HUES48 (cell line): ENCODE measurements at regions not wholly inside any gene's neighbourhood (a gene's known extent, or its start where the extent isn't known, plus 50 kb on each side); places are given as distances from the start of the nearest gene placed in this dataset.

ENCODE experiments used
- H3K27ac ChIP-seq: one replicate; pipeline ENCODE4 v1.7.0; 2013; ENCODE audit warnings: low read depth, low read length, inconsistent platforms
- H3K27me3 ChIP-seq: 2 replicates; pipeline ENCODE4 v1.6.1; 2013; ENCODE audit warnings: mild to moderate bottlenecking, low read length; ENCODE audit not compliant: control insufficient read depth, insufficient read depth
- H3K36me3 ChIP-seq: 2 replicates; pipeline ENCODE4 v1.6.1; 2013; ENCODE audit warnings: low read length; ENCODE audit not compliant: control insufficient read depth, insufficient read depth
- H3K4me1 ChIP-seq: 2 replicates; pipeline ENCODE4 v1.6.1; 2013; ENCODE audit warnings: mild to moderate bottlenecking, low read length; ENCODE audit not compliant: control insufficient read depth, insufficient read depth
- H3K4me3 ChIP-seq: 2 replicates; pipeline ENCODE4 v1.5.1; 2013; ENCODE audit warnings: mild to moderate bottlenecking, low read depth, low read length
- H3K9ac ChIP-seq: 2 replicates; pipeline ENCODE4 v1.6.1; 2013; ENCODE audit warnings: mild to moderate bottlenecking, low read depth, low read length, moderate library complexity
- H3K9me3 ChIP-seq: 2 replicates; pipeline ENCODE4 v1.6.1; 2013; ENCODE audit warnings: low read length; ENCODE audit not compliant: control insufficient read depth, insufficient read depth

- Histone ChIP-seq H3K4me1 (no peaks in the 10 kb centered on the region), H3K9me3 (0 out of 2 replicates have a peak, but pooled peaks cover 10% of the 10 kb centered on the region), H3K4me3 (no peak overlapping the region), H3K27me3 (no peaks in the 10 kb centered on the region), H3K9ac (no peak overlapping the region), H3K36me3 (no peaks in the 10 kb centered on the region), H3K27ac (no peak overlapping the region)
Observed at GRCh38 chr5:155114655-155115054, 101.1 kb downstream of the KIF4B start.

GRCh38 chr5:155116456-155117251 lies 103.1 kb downstream of the KIF4B start:
- no peaks in the 10 kb centered on the region for H3K4me1 ChIP-seq
- no peaks in the 10 kb centered on the region for H3K36me3 ChIP-seq
- H3K4me3 ChIP-seq, result no peak overlapping the region
- H3K9ac ChIP-seq, result no peak overlapping the region
- H3K27me3 ChIP-seq, result no peaks in the 10 kb centered on the region
- H3K27ac ChIP-seq, result no peak overlapping the region
- H3K9me3 ChIP-seq, result 0 out of 2 replicates have a peak, but pooled peaks cover 10% of the 10 kb centered on the region

- Histone ChIP-seq H3K9me3 (no peaks in the 10 kb centered on the region), H3K9ac (no peak overlapping the region), H3K4me3 (no peak overlapping the region), H3K36me3 (no peaks in the 10 kb centered on the region), H3K27me3 (no peaks in the 10 kb centered on the region), H3K27ac (no peak overlapping the region), H3K4me1 (no peaks in the 10 kb centered on the region)
Observed at GRCh38 chr5:155125551-155126095, 112.1 kb downstream of the KIF4B start.

- H3K27ac ChIP-seq, result no peak overlapping the region
- H3K4me1 ChIP-seq, result no peaks in the 10 kb centered on the region
- H3K9ac ChIP-seq, result no peak overlapping the region
- H3K9me3 ChIP-seq, result no peaks in the 10 kb centered on the region
- H3K27me3 ChIP-seq, result no peaks in the 10 kb centered on the region
- no peaks in the 10 kb centered on the region for H3K36me3 ChIP-seq
- no peak overlapping the region for H3K4me3 ChIP-seq
Observed at GRCh38 chr5:155126573-155126972, 113.0 kb downstream of the KIF4B start.

DNA sequence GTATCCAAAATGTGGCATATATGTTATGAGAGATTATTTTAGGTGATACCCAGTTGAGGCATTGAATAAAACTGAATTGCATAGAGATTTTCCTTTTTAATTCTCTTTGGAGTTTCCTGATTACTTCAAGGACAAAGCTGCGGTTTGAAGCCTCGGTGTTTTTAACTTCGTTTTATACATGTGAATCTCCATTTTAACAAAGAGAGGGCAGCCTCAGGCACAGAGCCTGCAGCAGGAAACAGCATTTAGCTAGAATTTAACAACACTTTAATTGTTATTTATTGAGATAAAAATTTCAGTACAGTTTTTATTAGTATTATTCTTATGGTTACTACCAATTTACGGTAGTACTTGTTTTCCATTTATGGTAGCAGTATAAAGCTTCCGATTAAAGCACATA lies 114.0 kb downstream of the KIF4B start:
- H3K27ac ChIP-seq, result no peak overlapping the region
- H3K36me3 ChIP-seq, result no peaks in the 10 kb centered on the region
- no peaks in the 10 kb centered on the region for H3K27me3 ChIP-seq
- H3K4me3 ChIP-seq, result no peak overlapping the region
- no peak overlapping the region for H3K9ac ChIP-seq
- no peaks in the 10 kb centered on the region for H3K4me1 ChIP-seq
- H3K9me3 ChIP-seq, result no peaks in the 10 kb centered on the region

GRCh38 chr5:155128786-155129512 lies 115.4 kb downstream of the KIF4B start:
- no peak overlapping the region for H3K4me3 ChIP-seq
- no peaks in the 10 kb centered on the region for H3K27me3 ChIP-seq
- no peak overlapping the region for H3K9ac ChIP-seq
- no peaks in the 10 kb centered on the region for H3K4me1 ChIP-seq
- no peaks in the 10 kb centered on the region for H3K9me3 ChIP-seq
- H3K27ac ChIP-seq, result no peak overlapping the region
- no peaks in the 10 kb centered on the region for H3K36me3 ChIP-seq

- Histone ChIP-seq H3K27me3 (no peaks in the 10 kb centered on the region), H3K9me3 (no peaks in the 10 kb centered on the region), H3K9ac (no peak overlapping the region), H3K27ac (no peak overlapping the region), H3K4me1 (no peaks in the 10 kb centered on the region), H3K36me3 (no peaks in the 10 kb centered on the region), H3K4me3 (no peak overlapping the region)
Observed at GRCh38 chr5:155129513-155129880, 115.9 kb downstream of the KIF4B start.

GRCh38 chr5:155134130-155134529 lies 120.6 kb downstream of the KIF4B start:
- 0 out of 2 replicates have a peak, but pooled peaks cover 3% of the 10 kb centered on the region for H3K4me1 ChIP-seq
- H3K27me3 ChIP-seq, result no peaks in the 10 kb centered on the region
- no peak overlapping the region for H3K9ac ChIP-seq
- H3K36me3 ChIP-seq, result no peaks in the 10 kb centered on the region
- no peak overlapping the region for H3K4me3 ChIP-seq
- H3K9me3 ChIP-seq, result no peaks in the 10 kb centered on the region
- no peak overlapping the region for H3K27ac ChIP-seq

- Histone ChIP-seq H3K36me3 (no peaks in the 10 kb centered on the region), H3K9me3 (no peaks in the 10 kb centered on the region), H3K9ac (no peak overlapping the region), H3K4me3 (no peak overlapping the region), H3K27ac (no peak overlapping the region), H3K27me3 (no peaks in the 10 kb centered on the region), H3K4me1 (0 out of 2 replicates have a peak, but pooled peaks cover 3% of the 10 kb centered on the region)
Observed at GRCh38 chr5:155136216-155136850, 122.8 kb downstream of the KIF4B start.

- H3K4me3 ChIP-seq, result no peak overlapping the region
- H3K9me3 ChIP-seq, result no peaks in the 10 kb centered on the region
Observed at GRCh38 chr5:155137683-155138082, 124.1 kb downstream of the KIF4B start.

More at GRCh38 chr5:155137683-155138082, 124.1 kb downstream of the KIF4B start:
- Histone ChIP-seq H3K27me3 (no peaks in the 10 kb centered on the region), H3K27ac (no peak overlapping the region), H3K36me3 (no peaks in the 10 kb centered on the region), H3K4me1 (0 out of 2 replicates have a peak, but pooled peaks cover 3% of the 10 kb centered on the region), H3K9ac (no peak overlapping the region)
